ENCODE measurements at regions not wholly inside any gene's neighbourhood (a gene's known extent, or its start where the extent isn't known, plus 50 kb on each side); places are given as distances from the start of the nearest gene placed in this dataset.

DNA sequence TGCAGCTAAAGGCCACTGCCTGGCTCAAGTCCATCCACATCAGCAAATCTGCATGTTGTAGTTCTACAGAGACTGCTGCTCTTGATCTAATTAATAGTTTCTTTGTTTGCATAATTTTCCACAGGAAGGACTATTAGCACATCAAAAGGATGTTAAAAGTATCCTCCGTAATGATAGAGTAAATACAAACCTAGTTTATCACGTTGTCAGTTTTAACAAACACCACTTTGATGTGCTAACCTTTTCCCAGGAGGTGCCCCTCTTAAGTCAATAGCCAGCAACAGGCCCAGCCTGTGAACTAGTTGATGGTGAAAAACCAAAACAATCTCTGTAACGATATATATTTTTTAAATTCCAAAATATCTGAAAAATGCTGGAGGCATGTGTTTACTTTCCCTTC is 64.2 kb upstream of the SLC22A15 start:
- TF ChIP-seq, protein P1, sequence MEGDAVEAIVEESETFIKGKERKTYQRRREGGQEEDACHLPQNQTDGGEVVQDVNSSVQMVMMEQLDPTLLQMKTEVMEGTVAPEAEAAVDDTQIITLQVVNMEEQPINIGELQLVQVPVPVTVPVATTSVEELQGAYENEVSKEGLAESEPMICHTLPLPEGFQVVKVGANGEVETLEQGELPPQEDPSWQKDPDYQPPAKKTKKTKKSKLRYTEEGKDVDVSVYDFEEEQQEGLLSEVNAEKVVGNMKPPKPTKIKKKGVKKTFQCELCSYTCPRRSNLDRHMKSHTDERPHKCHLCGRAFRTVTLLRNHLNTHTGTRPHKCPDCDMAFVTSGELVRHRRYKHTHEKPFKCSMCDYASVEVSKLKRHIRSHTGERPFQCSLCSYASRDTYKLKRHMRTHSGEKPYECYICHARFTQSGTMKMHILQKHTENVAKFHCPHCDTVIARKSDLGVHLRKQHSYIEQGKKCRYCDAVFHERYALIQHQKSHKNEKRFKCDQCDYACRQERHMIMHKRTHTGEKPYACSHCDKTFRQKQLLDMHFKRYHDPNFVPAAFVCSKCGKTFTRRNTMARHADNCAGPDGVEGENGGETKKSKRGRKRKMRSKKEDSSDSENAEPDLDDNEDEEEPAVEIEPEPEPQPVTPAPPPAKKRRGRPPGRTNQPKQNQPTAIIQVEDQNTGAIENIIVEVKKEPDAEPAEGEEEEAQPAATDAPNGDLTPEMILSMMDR (IDR thresholded peaks at IDR 0.05), result no peak
- TF ChIP-seq EP300 (IDR thresholded peaks at IDR 0.05), result no peak
- TF ChIP-seq POLR2A (IDR thresholded peaks at IDR 0.05), result no peak
